ENCODE measurements at regions not wholly inside any gene's neighbourhood (a gene's known extent, or its start where the extent isn't known, plus 50 kb on each side); places are given as distances from the start of the nearest gene placed in this dataset.

DNA sequence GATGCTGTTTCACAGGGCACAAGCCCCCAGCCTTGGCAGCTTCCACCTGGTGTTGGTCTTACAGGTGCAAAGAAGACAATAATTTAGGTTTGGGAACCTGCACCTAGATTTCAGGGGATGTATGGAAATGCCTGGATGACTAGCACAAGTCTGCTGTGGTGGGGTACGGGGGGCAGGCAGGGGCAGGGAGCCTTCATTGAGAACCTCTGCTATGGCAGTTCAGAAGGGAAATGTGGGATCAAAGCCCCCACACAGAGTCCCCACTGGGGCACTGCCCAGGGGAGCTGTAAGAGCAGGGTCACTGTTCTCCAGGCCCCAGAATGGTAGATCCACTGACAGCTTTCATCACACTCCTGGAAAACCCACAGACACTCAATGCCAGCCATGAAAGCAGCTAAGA lies 686.5 kb downstream of the FAM181B start (continued):
- TF ChIP-seq YY1 (IDR thresholded peaks at IDR 0.05; ENCODE audit: low read depth, low read length) (no peak), RBBP5 (IDR thresholded peaks at IDR 0.05; ENCODE audit: borderline replicate concordance, low read depth, low read length) (no peak)

Measured in H1 (cell line).